ENCODE measurements at regions not wholly inside any gene's neighbourhood (a gene's known extent, or its start where the extent isn't known, plus 50 kb on each side); places are given as distances from the start of the nearest gene placed in this dataset.

DNA sequence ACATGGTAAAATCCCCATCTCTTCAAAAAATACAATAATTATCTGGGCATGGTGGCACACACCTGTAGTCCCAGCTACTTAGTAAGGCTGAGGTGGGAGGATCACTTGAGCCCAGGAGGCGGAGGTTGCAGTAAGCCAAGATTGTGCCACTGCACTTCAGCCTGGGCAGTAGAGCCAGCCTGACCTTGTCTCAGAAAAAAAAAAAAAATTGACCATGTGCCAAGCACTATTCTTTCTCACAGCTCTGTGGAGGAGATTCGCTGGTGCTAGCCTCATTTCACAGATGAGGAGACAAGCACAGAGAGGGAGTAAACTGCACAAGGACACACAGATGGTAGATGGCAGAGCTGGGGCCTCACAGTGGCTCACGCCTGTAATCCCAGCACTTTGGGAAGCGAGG is 131.8 kb upstream of the JARID2 start:
- CTCF ChIA-PET (ENCODE audit: partially characterized antibody) = no interaction called here
- Histone ChIP-seq H3K4me3 (ENCODE audit: low read length in 2 of 2) (no peak overlapping the region), H3K27me3 (ENCODE audit: insufficient read depth, low read length) (no peaks in the 10 kb centered on the region), H3K9me3 (ENCODE audit: control insufficient read depth in 1 of 2, low read length in 2 of 2) (no peaks in the 10 kb centered on the region), H3K27ac (ENCODE audit: low read depth, low read length) (no peak overlapping the region), H3K36me3 (ENCODE audit: insufficient read depth, low read length) (no peaks in the 10 kb centered on the region), H3K4me1 (ENCODE audit: insufficient read depth, low read length) (no peaks in the 10 kb centered on the region)
- Mint-ChIP-seq H3K9me3 (no peaks in the 10 kb centered on the region), H3K4me1 (peaks cover 0 to 5% (median 2%) of the 10 kb centered on the region in 4 donors), H3K27me3 (no peaks in the 10 kb centered on the region), H3K27ac (no peak overlapping the region), H3K36me3 (no peaks in the 10 kb centered on the region), H3K4me3 (no peak overlapping the region)
- no peak for DNase-seq
- intact Hi-C loops (cut with micrococcal nuclease) = no loop called here
- POLR2A ChIA-PET (ENCODE audit: partially characterized antibody) = no interaction called here

DNA sequence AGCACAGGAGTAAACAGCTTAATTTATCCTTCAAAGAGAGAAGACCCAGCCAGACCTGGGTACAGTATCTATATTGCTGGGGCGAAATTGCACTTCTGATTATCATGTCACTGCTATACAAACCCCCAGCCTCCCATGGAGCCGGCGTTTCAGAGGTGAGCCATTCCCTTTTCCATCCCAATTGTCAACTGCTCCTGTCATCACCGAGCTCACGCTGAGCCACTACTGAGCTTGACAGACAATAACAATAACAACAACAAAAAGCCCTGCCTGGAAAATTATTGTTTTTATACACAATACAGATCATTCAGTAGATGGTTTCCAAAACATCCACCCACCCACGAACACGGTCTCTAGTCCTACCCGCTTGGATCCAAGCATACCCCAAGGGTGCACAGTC is 129.0 kb upstream of the JARID2 start:
- Mint-ChIP-seq H3K36me3 (no peaks in the 10 kb centered on the region), H3K9me3 (no peaks in the 10 kb centered on the region), H3K4me3 (no peak overlapping the region), H3K4me1 (no peaks in the 10 kb centered on the region), H3K27me3 (no peaks in the 10 kb centered on the region), H3K27ac (no peak overlapping the region)
- intact Hi-C loops (cut with micrococcal nuclease) = no loop called here
- Histone ChIP-seq H3K27me3 (ENCODE audit: insufficient read depth, low read length) (no peaks in the 10 kb centered on the region), H3K27ac (ENCODE audit: low read depth, low read length) (no peak overlapping the region), H3K4me1 (ENCODE audit: insufficient read depth, low read length) (no peaks in the 10 kb centered on the region), H3K9me3 (ENCODE audit: control insufficient read depth in 1 of 2, low read length in 2 of 2) (no peaks in the 10 kb centered on the region), H3K36me3 (ENCODE audit: insufficient read depth, low read length) (no peaks in the 10 kb centered on the region), H3K4me3 (ENCODE audit: low read length in 2 of 2) (no peak overlapping the region)
- CTCF ChIA-PET (ENCODE audit: partially characterized antibody) = no interaction called here
- DNase-seq = no peak
- POLR2A ChIA-PET (ENCODE audit: partially characterized antibody) = no interaction called here

DNA sequence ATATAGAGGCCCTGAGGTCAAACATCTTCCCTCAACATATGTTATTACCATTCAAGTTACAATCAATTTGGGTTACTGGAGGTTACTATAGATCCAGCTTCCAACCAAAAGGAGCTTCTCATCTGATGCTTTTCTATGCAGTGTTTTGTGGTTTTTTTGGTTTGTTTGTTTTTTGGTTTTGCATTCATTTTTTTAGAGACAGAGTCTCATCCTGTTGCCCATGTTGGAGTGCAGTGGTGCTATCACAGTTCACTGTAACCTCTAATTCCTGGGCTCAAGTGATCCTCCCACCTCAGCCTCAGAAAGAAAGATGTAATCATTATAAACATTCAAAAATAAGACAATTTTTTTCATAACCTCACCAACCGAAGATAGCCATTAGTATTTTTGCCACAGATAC is 124.4 kb upstream of the JARID2 start:
- H3K4me3 ChIP-seq (ENCODE audit: low read length in 2 of 2) = no peak overlapping the region
- no peak for DNase-seq
- H3K36me3 ChIP-seq (ENCODE audit: insufficient read depth, low read length) = no peaks in the 10 kb centered on the region
- no peak overlapping the region for H3K27ac Mint-ChIP-seq
- POLR2A ChIA-PET (ENCODE audit: partially characterized antibody) = no interaction called here
- H3K4me1 Mint-ChIP-seq = no peaks in the 10 kb centered on the region
- no peak overlapping the region for H3K4me3 Mint-ChIP-seq
- no peaks in the 10 kb centered on the region for H3K9me3 Mint-ChIP-seq
- no peaks in the 10 kb centered on the region for H3K27me3 ChIP-seq (ENCODE audit: insufficient read depth, low read length)
- no peaks in the 10 kb centered on the region for H3K4me1 ChIP-seq (ENCODE audit: insufficient read depth, low read length)
- no peaks in the 10 kb centered on the region for H3K36me3 Mint-ChIP-seq
- H3K27ac ChIP-seq (ENCODE audit: low read depth, low read length) = no peak overlapping the region
- intact Hi-C loops (cut with micrococcal nuclease) = no loop called here
- no peaks in the 10 kb centered on the region for H3K9me3 ChIP-seq (ENCODE audit: control insufficient read depth in 1 of 2, low read length in 2 of 2)
- no peaks in the 10 kb centered on the region for H3K27me3 Mint-ChIP-seq
- CTCF ChIA-PET (ENCODE audit: partially characterized antibody) = no interaction called here

DNA sequence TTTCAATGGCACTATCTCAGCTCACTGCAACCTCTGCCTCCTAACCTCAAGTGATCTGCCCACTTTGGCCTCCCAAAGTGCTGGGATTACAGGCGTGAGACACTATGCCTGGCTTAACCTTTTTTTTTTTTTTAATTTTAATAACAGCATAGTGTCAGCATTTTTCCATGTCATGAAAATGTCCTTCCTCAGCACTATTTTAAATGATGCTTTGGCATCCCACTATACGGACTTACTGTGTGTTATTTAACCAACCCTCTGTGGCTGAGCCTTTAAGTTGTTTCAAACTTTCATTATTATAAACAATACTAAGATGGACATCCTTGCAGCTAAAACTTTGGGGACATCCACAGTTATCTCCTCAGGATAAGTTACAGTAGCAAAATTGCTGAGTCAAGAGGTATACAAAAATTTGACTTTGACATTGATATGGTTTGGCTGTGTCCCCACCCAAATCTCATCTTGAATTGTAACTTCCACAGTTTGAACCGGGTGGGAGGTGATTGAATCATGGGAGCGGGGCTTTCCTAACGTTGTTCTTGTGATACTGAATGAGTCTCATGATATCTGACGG is 123.8 kb upstream of the JARID2 start:
- Mint-ChIP-seq H3K4me3 (no peak overlapping the region), H3K27ac (no peak overlapping the region), H3K27me3 (no peaks in the 10 kb centered on the region), H3K9me3 (no peaks in the 10 kb centered on the region), H3K4me1 (no peaks in the 10 kb centered on the region), H3K36me3 (no peaks in the 10 kb centered on the region)
- no peaks in the 10 kb centered on the region for H3K9me3 ChIP-seq (ENCODE audit: control insufficient read depth in 1 of 2, low read length in 2 of 2)
- ChIA-PET POLR2A (ENCODE audit: partially characterized antibody) (no interaction called here), CTCF (ENCODE audit: partially characterized antibody) (no interaction called here)
- DNase-seq = no peak
- no peak overlapping the region for H3K27ac ChIP-seq (ENCODE audit: low read depth, low read length)
- intact Hi-C loops (cut with micrococcal nuclease) = no loop called here
- no peaks in the 10 kb centered on the region for H3K36me3 ChIP-seq (ENCODE audit: insufficient read depth, low read length)
- H3K4me3 ChIP-seq (ENCODE audit: low read length in 2 of 2) = no peak overlapping the region
- no peaks in the 10 kb centered on the region for H3K27me3 ChIP-seq (ENCODE audit: insufficient read depth, low read length)
- no peaks in the 10 kb centered on the region for H3K4me1 ChIP-seq (ENCODE audit: insufficient read depth, low read length)

DNA sequence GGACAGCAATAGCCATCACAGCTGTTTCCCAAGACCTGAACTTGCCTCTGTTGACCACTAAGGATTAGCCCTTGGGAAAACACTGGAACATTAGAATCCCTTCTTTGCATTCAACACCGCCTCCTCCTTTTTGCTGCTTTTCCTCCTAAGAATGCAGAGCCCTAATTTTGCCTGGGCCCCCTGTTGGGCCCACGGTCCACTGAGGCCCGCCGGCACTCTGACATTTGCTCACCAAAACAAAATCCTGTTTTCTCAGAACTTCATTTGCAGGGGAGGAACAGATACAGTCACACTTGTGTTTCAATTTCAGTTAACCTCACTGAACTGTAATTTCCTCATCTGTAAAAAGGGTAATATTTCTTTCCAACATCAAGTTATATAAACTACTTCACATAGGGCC is 116.0 kb upstream of the JARID2 start:
- Histone ChIP-seq H3K4me1 (ENCODE audit: insufficient read depth, low read length) (no peaks in the 10 kb centered on the region), H3K9me3 (ENCODE audit: control insufficient read depth in 1 of 2, low read length in 2 of 2) (no peaks in the 10 kb centered on the region), H3K27ac (ENCODE audit: low read depth, low read length) (no peak overlapping the region), H3K36me3 (ENCODE audit: insufficient read depth, low read length) (no peaks in the 10 kb centered on the region), H3K27me3 (ENCODE audit: insufficient read depth, low read length) (no peaks in the 10 kb centered on the region), H3K4me3 (ENCODE audit: low read length in 2 of 2) (no peak overlapping the region)
- H3K36me3 Mint-ChIP-seq = no peaks in the 10 kb centered on the region
- H3K4me3 Mint-ChIP-seq = no peak overlapping the region
- ChIA-PET POLR2A (ENCODE audit: partially characterized antibody) (no interaction called here), CTCF (ENCODE audit: partially characterized antibody) (no interaction called here)
- peaks cover 0 to 6% (median 0%) of the 10 kb centered on the region in 4 donors for H3K4me1 Mint-ChIP-seq
- DNase-seq = no peak
- no peak overlapping the region for H3K27ac Mint-ChIP-seq
- H3K27me3 Mint-ChIP-seq = no peaks in the 10 kb centered on the region
- intact Hi-C loops (cut with micrococcal nuclease) = no loop called here
- no peaks in the 10 kb centered on the region for H3K9me3 Mint-ChIP-seq

DNA sequence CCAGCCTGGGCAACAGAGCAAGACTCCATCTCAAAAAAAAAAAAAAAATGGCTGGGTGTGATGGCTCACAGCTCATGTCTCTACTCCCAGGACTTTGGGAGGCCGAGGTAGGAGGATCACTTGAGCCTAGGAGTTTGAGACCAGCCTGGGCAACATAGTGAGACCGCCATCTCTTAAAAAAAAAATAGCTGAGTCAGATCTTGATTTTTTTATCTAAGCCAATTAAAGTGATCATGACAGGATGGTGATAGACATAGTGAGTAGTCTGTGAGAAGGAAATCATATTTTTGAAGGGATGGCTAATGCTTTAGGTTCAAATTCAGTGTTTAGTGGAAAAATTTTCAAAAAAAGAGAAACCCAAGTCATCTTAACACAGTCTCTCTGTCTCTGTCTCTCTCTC is 114.6 kb upstream of the JARID2 start:
- no peaks in the 10 kb centered on the region for H3K36me3 Mint-ChIP-seq
- Histone ChIP-seq H3K9me3 (ENCODE audit: control insufficient read depth in 1 of 2, low read length in 2 of 2) (no peaks in the 10 kb centered on the region), H3K4me1 (ENCODE audit: insufficient read depth, low read length) (no peaks in the 10 kb centered on the region), H3K36me3 (ENCODE audit: insufficient read depth, low read length) (no peaks in the 10 kb centered on the region), H3K4me3 (ENCODE audit: low read length in 2 of 2) (no peak overlapping the region), H3K27ac (ENCODE audit: low read depth, low read length) (no peak overlapping the region), H3K27me3 (ENCODE audit: insufficient read depth, low read length) (no peaks in the 10 kb centered on the region)
- intact Hi-C loops (cut with micrococcal nuclease) = no loop called here
- DNase-seq = no peak
- ChIA-PET CTCF (ENCODE audit: partially characterized antibody) (interaction anchor here (0.7 kb wide), 1 partner anchor 569 kb away, joined by 4 read pairs; no protein-coding TSS in a partner anchor), POLR2A (ENCODE audit: partially characterized antibody) (no interaction called here)
- no peak overlapping the region for H3K4me3 Mint-ChIP-seq
- peaks cover 0 to 6% (median 0%) of the 10 kb centered on the region in 4 donors for H3K4me1 Mint-ChIP-seq
- peak overlapping the region in 1 of 7 donors; percentile 24 for H3K27ac Mint-ChIP-seq
- H3K9me3 Mint-ChIP-seq = no peaks in the 10 kb centered on the region
- H3K27me3 Mint-ChIP-seq = no peaks in the 10 kb centered on the region

DNA sequence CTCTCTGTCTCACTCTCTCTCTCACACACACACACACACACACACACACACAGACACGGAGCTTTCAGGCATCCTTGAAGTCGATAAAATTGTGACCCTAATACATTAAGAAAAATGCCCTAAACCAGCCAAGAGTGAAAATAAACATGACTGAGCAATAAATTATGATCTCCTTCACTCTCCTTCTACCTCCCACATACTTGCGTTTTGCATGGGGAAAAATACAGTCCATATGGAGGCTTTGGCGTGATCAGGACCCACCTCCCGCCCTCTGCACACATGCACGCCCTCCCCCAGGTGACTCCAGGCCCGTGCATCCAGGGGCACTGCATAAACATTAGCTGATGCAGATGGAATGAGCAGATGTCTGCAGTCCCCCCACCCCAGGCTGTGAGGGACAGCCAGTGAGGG is 114.2 kb upstream of the JARID2 start:
- no peak overlapping the region for H3K4me3 ChIP-seq (ENCODE audit: low read length in 2 of 2)
- H3K27me3 ChIP-seq (ENCODE audit: insufficient read depth, low read length) = no peaks in the 10 kb centered on the region
- intact Hi-C loops (cut with micrococcal nuclease) = no loop called here
- POLR2A ChIA-PET (ENCODE audit: partially characterized antibody) = no interaction called here
- H3K9me3 ChIP-seq (ENCODE audit: control insufficient read depth in 1 of 2, low read length in 2 of 2) = no peaks in the 10 kb centered on the region
- no peak for DNase-seq
- H3K4me1 Mint-ChIP-seq = peaks cover 0 to 6% (median 0%) of the 10 kb centered on the region in 4 donors
- no peak overlapping the region for H3K27ac ChIP-seq (ENCODE audit: low read depth, low read length)
- no peaks in the 10 kb centered on the region for H3K9me3 Mint-ChIP-seq
- H3K27me3 Mint-ChIP-seq = no peaks in the 10 kb centered on the region
- H3K36me3 ChIP-seq (ENCODE audit: insufficient read depth, low read length) = no peaks in the 10 kb centered on the region
- H3K27ac Mint-ChIP-seq = no peak overlapping the region
- H3K4me3 Mint-ChIP-seq = no peak overlapping the region
- H3K36me3 Mint-ChIP-seq = no peaks in the 10 kb centered on the region
- no peaks in the 10 kb centered on the region for H3K4me1 ChIP-seq (ENCODE audit: insufficient read depth, low read length)
- CTCF ChIA-PET (ENCODE audit: partially characterized antibody) = interaction anchor here (0.7 kb wide), 1 partner anchor 569 kb away, joined by 4 read pairs; no protein-coding TSS in a partner anchor

DNA sequence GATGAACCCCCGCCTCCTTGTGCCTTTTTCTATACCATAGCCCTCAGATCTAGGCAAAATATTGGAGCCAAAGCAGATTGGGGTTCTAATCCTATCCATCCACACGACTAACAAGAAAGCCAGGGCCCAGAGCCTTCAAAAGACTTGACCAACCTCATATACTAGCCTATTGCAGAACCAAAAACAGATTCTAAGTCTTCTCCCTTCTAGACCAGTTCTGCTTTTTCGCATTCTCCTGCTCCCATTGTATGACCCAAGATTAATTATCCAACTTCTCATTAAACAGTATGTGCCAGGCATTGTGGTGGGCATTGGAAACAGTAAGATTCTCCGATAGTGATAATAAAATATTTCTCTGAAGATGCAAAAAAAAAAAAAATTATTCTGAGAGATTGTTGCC is 113.7 kb upstream of the JARID2 start:
- no peak for DNase-seq
- POLR2A ChIA-PET (ENCODE audit: partially characterized antibody) = no interaction called here
- H3K36me3 Mint-ChIP-seq = no peaks in the 10 kb centered on the region
- no peak overlapping the region for H3K4me3 Mint-ChIP-seq
- H3K27ac Mint-ChIP-seq = no peak overlapping the region
- no peaks in the 10 kb centered on the region for H3K36me3 ChIP-seq (ENCODE audit: insufficient read depth, low read length)
- no peaks in the 10 kb centered on the region for H3K9me3 ChIP-seq (ENCODE audit: control insufficient read depth in 1 of 2, low read length in 2 of 2)
- H3K27ac ChIP-seq (ENCODE audit: low read depth, low read length) = no peak overlapping the region
- H3K4me1 Mint-ChIP-seq = peaks cover 0 to 6% (median 0%) of the 10 kb centered on the region in 4 donors
- no peaks in the 10 kb centered on the region for H3K9me3 Mint-ChIP-seq
- H3K4me1 ChIP-seq (ENCODE audit: insufficient read depth, low read length) = no peaks in the 10 kb centered on the region
- no peaks in the 10 kb centered on the region for H3K27me3 ChIP-seq (ENCODE audit: insufficient read depth, low read length)
- H3K27me3 Mint-ChIP-seq = no peaks in the 10 kb centered on the region
- intact Hi-C loops (cut with micrococcal nuclease) = no loop called here
- no peak overlapping the region for H3K4me3 ChIP-seq (ENCODE audit: low read length in 2 of 2)
- CTCF ChIA-PET (ENCODE audit: partially characterized antibody) = no interaction called here
